Uterus (tissue), 2 donors: ENCODE measurements at regions not wholly inside any gene's neighbourhood (a gene's known extent, or its start where the extent isn't known, plus 50 kb on each side); places are given as distances from the start of the nearest gene placed in this dataset.

Experiments used
- POLR2A ChIP-seq, 2 donors: fragments of 450-650 bp; IDR thresholded peaks; one replicate each; pipeline ENCODE4 v1.6.1; 2016; ENCODE audit warnings: antibody characterized with exemption in 2 of 2, mild to moderate bottlenecking in 1 of 2, moderate library complexity in 1 of 2
- TF ChIP-seq, protein P1 (sequence below), 4 experiments: fragments of 200-600 bp in 2 of 4; fragments of 450-650 bp in 2 of 4; sonication (generic) in 2 of 4; IDR thresholded peaks; one replicate each; pipeline ENCODE4 v1.5.1; 2016 to 2019; ENCODE audit warnings: antibody characterized with exemption in 4 of 4, mild to moderate bottlenecking in 2 of 4, moderate library complexity in 1 of 4

DNA sequence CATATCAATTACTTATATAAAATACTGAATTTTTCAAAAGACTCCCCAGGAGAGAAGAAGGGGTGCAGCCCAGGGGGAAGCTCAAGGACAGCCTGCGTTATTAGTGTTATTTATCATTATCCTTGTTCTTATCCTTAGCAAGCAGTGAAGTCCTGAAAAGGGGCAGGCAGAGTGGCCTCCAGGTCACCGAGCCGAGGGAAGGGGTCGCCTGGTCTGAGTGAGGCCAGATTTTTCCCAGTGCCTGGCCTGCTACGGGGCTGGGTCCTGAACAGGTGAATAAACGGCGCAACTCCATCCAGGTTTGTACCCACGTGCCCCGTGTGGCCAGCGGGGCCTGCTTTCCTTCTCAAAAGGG is 123.7 kb downstream of the BRD1 start:
- TF ChIP-seq POLR2A (IDR thresholded peaks at IDR 0.05), result no peak
- TF ChIP-seq, protein P1, sequence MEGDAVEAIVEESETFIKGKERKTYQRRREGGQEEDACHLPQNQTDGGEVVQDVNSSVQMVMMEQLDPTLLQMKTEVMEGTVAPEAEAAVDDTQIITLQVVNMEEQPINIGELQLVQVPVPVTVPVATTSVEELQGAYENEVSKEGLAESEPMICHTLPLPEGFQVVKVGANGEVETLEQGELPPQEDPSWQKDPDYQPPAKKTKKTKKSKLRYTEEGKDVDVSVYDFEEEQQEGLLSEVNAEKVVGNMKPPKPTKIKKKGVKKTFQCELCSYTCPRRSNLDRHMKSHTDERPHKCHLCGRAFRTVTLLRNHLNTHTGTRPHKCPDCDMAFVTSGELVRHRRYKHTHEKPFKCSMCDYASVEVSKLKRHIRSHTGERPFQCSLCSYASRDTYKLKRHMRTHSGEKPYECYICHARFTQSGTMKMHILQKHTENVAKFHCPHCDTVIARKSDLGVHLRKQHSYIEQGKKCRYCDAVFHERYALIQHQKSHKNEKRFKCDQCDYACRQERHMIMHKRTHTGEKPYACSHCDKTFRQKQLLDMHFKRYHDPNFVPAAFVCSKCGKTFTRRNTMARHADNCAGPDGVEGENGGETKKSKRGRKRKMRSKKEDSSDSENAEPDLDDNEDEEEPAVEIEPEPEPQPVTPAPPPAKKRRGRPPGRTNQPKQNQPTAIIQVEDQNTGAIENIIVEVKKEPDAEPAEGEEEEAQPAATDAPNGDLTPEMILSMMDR (IDR thresholded peaks at IDR 0.05), result no peak
